GM21737 (cell line): ENCODE measurements at regions not wholly inside any gene's neighbourhood (a gene's known extent, or its start where the extent isn't known, plus 50 kb on each side); places are given as distances from the start of the nearest gene placed in this dataset.

ENCODE experiments used
- ATAC-seq: cut with Tn5 transposase; IDR thresholded peaks from one replicate; pipeline ENCODE4 v1.9.1; 2021; ENCODE audit warnings: mild to moderate bottlenecking, moderate library complexity; ENCODE audit not compliant: unreplicated experiment

GRCh38 chr17:14910916-14911315 lies 354.2 kb downstream of the PMP22 start:
- ATAC-seq = no peak

- ATAC-seq = no peak
Observed at GRCh38 chr17:14904386-14904785, 360.7 kb downstream of the PMP22 start.

GRCh38 chr17:14903854-14904253 lies 361.3 kb downstream of the PMP22 start:
- ATAC-seq = no peak

DNA sequence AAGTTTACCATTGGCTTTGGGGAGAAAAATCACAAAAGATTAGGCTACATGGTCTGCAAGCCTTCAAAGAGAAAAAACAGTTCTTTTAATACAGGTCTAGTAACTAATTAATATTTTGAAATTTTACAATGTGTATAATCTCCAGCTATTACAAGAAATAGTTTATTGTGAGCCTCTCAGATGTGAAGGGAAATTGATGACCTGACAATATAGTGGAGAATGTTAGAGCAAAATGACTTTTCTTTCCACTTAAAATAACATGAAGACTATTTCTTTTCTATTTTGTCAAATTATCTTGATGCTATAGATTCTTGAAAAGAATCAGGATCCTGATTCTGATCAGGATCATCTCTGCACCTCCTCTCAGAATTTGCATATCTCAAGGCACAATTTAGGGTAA lies 362.3 kb downstream of the PMP22 start:
- no peak for ATAC-seq

GRCh38 chr17:14902297-14902696 lies 362.8 kb downstream of the PMP22 start:
- ATAC-seq = no peak

DNA sequence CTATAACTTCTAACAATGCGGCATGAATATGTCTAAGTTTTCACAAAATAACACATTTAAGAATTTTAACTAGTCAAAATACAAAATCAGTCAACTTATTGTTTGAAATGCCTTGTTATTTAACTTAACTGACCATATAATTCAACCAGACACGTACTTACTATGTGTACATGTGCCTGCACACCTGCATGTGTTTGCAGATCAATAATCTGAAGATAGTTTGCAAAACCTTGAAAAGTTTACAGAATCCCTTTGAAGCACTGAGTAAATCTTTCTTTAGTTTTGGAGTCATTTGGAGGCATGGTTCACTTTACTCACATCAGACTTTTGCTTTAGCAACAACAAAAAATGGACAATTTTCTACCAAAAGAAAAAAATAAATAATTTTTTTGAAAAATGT lies 363.8 kb downstream of the PMP22 start:
- ATAC-seq = no peak

DNA sequence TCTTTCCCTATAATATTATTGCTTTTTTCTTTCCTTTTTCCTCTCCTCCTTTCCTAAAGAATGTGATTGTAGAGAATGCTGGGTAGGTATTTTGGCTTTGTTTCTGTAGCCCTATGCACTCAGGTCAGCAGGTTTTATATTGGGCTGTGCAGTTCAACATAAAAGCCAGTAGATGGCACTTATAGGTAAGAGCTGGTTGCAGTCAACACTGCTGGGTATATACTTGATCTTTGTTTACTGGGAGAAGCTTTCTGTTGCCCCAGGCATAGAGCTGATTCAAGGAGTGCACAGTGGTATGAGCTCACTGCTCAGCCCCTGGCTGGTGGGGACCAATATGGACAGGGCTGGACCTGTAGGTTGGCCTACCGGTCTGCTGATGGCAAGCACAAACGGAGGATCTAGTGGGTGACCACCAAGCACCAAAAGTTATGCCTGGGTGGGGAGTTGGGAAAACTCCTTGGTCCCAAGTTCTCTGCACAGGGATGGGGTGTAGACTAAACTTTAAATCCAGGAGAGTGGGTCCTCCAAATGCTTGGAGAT lies 378.9 kb downstream of the PMP22 start:
- no peak for ATAC-seq

DNA sequence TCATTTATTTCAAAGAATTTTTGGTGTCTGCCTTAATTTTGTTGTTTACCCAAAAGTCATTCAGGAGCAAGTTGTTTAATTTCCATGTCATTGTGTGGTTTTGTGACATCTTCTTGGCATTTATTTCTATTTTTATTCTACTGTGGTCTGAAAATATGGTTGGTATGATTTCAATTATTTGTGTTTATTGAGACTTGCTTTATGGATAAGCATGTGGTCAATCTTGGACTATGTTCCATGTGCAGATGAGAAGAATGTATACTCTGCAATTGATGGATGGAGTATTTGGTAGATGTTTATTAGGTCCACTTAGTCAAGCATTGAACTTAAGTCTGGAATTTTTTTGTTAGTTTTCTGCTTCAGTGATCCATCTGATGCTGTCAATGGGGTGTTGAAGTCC lies 383.0 kb downstream of the PMP22 start:
- ATAC-seq = no peak

DNA sequence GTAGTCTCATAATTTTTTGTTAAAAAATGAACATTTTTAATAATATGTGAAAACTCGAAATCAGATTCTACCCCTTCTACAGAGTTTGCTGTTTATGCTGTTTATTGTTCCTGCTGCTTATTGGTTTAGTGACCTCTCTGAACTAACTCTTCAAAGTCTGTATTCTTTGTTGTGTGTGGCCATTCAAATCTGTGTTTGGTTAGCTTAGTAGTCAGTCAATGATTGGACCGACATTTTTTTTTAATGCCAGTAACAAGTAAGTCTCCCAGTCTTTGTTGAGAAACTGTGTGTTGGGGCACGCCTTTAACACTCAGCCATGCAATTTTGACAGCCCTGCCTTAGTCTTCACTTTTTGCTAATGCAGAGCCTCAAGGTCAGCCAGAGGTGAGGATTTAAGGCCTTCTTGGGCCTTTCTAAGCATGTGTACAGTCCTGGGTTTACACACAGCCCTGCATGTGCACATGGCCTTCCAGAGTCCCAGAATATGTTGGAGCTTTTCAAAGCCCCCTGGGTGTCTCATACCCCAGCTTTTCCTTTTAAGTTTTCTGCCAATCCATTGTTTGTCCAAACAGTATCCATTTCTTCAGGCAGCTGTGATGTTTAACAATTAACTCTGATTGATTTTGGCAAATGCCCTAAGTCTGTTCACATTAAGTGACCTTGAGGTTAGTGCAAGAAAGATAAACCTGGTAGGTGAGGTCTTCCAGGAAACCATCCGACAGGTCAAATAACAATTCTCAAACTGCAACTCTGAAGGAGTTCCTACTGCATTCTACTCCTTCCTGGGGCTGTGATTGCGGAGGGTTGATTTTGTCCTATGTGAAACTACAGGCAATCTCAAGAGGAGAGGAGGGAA lies 389.3 kb downstream of the PMP22 start:
- no peak for ATAC-seq

- no peak for ATAC-seq
Observed at GRCh38 chr17:14873996-14874395, 391.1 kb downstream of the PMP22 start.

- ATAC-seq = no peak
Observed at GRCh38 chr17:14873540-14873939, 391.6 kb downstream of the PMP22 start.

- no peak for ATAC-seq
Observed at GRCh38 chr17:14871921-14872320, 393.2 kb downstream of the PMP22 start.

DNA sequence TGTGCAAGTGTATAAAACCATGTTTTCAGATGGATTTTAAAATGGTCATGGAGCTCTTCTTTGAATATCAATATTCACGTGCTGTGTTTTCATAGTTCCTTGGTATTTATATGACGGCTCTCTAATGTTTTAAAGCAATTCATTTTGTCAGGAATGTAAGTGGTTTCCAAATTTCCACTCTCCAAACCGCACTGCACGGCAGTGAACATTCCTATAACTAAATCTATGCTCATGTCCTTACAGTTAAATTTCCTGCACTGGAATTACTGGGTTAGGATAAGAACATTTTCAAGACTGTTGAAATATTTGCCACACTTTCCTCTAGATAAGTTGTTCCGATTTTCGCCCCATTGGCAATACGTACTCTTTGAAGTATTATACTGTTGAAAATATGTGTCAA lies 398.9 kb downstream of the PMP22 start:
- ATAC-seq = no peak

DNA sequence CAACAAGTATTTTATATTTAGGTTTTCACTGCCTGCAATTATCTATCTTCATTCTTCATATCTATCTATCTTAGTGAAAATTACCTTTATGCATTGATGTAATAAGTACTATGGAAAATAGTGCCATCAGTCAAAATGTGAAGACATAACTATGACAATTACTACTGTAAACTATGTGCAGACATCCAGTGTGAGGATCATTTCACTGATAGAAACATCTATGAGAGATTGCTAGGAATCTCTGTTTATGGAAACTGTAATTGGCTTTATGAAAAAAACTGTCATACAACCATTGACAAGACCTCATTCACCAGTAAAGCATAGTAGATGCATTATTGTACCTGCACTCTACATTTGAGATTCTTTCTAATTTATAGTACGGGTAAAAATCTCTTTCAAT lies 401.0 kb downstream of the PMP22 start:
- ATAC-seq = no peak

DNA sequence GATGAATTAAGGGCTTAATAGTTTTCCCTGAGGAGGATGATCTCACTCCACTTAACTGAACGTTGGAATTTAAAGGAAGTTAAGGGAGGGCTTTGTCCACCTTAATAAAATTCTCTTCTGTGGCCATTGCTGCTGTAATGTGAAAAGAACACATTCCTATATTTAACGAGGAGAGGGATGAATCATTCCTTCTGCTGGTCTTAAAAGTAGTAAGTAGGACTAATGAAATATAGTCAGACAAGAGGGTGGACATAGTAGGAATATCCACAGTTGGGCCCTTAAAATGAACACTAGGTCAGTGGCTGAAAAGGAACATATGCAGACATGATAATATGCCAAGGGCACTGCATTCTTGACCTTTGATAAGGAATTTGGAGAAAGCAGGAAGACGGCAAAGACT lies 405.6 kb downstream of the PMP22 start:
- no peak for ATAC-seq

DNA sequence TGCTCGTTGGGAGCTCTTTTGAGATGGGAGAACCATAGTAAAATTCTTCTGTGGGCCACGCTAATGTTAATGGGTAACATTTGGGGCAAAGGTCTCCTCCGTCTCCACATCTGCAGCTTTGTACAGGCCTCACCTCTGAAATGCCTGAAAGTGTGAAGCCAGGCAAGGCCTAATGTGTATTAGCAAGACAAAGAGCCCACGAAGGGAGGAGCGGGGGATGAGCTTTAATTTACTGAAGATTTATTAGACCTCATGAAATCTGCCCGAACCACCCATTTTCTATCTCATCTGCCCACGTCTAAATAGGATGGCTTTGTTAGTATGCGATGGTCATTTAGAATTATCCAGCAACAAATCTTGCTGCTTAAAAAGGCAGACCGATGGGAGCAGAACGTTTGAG lies 408.9 kb downstream of the PMP22 start:
- no peak for ATAC-seq

- no peak for ATAC-seq
Observed at GRCh38 chr17:14854691-14855090, 410.4 kb downstream of the PMP22 start.

- no peak for ATAC-seq
Observed at GRCh38 chr17:14845591-14846281, 419.4 kb downstream of the PMP22 start.

- no peak for ATAC-seq
Observed at GRCh38 chr17:14843086-14843795, 421.9 kb downstream of the PMP22 start.

DNA sequence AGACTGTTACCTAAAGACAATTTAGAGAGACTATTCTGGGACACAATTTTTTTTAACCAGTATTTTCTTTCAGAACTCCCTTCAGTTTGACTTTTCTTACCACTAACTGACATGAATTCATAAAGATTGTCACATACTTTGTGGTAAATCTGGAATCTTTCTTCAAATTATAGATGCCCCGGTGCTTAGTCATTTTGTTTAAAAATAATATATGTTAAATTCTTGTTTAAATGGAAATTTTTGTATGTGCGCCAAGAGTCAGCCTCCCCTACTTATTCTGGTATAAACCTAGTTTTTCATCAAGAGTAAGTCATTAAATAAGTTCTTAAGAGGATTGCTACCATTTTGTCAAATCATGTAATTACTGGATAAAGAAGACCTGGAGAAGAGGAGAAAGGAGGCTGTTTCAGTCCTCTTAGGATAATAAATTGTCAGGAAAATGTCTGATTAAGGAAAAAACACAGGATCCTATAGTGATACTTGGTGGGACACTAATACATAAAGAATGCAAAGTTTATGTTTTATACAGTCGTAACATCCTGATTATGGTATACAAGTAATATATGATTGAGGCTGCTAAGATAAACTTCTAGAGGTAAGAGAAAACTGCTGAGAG lies 424.4 kb downstream of the PMP22 start:
- no peak for ATAC-seq

- ATAC-seq = no peak
Observed at GRCh38 chr17:14838567-14838966, 426.6 kb downstream of the PMP22 start.
